Smooth muscle cell (in vitro differentiated cells): ENCODE measurements at regions not wholly inside any gene's neighbourhood (a gene's known extent, or its start where the extent isn't known, plus 50 kb on each side); places are given as distances from the start of the nearest gene placed in this dataset.

Experiments used
- DNase-seq: peaks from one replicate; lab custom pipeline; 2025; ENCODE audit not compliant: unreplicated experiment; lab: John Stamatoyannopoulos, UW
- H2AFZ ChIP-seq: fragments of 200-600 bp; sonication (generic); 2 replicates; pipeline ENCODE4 v1.6.0; 2016; ENCODE audit warnings: antibody characterized with exemption, low read depth, mild to moderate bottlenecking
- H3F3A ChIP-seq: fragments of 200-600 bp; sonication (generic); 2 replicates; pipeline ENCODE4 v1.6.0; 2017; ENCODE audit warnings: antibody characterized with exemption, low read depth
- H3K27ac ChIP-seq: fragments of 200-600 bp; sonication (generic); 2 replicates; pipeline ENCODE4 v1.5.1; 2016; ENCODE audit warnings: low read depth, mild to moderate bottlenecking
- H3K27me3 ChIP-seq: fragments of 200-600 bp; sonication (generic); 2 replicates; pipeline ENCODE4 v1.6.1; 2016; ENCODE audit warnings: low read depth, mild to moderate bottlenecking
- H3K36me3 ChIP-seq: fragments of 200-600 bp; sonication (generic); 2 replicates; pipeline ENCODE4 v1.5.1; 2016; ENCODE audit warnings: low read depth
- H3K4me1 ChIP-seq: fragments of 200-600 bp; sonication (generic); 2 replicates; pipeline ENCODE4 v1.5.1; 2016; ENCODE audit warnings: low read depth
- H3K4me2 ChIP-seq: fragments of 200-600 bp; sonication (generic); 2 replicates; pipeline ENCODE4 v1.6.0; 2016; ENCODE audit warnings: mild to moderate bottlenecking
- H3K4me3 ChIP-seq: fragments of 200-600 bp; sonication (generic); 2 replicates; pipeline ENCODE4 v1.5.1; 2016; ENCODE audit warnings: mild to moderate bottlenecking
- H3K79me2 ChIP-seq: fragments of 200-600 bp; sonication (generic); 2 replicates; pipeline ENCODE4 v1.6.0; 2016; ENCODE audit warnings: low read depth, mild to moderate bottlenecking
- H3K9ac ChIP-seq: fragments of 200-600 bp; sonication (generic); 2 replicates; pipeline ENCODE4 v1.6.0; 2016; ENCODE audit warnings: low read depth
- H3K9me3 ChIP-seq: fragments of 200-600 bp; sonication (generic); replicated peaks from 2 replicates; pipeline ENCODE4 v1.5.1; 2016; ENCODE audit warnings: low read depth
- H4K20me1 ChIP-seq: fragments of 200-600 bp; sonication (generic); 2 replicates; pipeline ENCODE4 v1.6.0; 2016; ENCODE audit warnings: low read depth
- CTCF ChIP-seq: fragments of 200-600 bp; sonication (generic); IDR thresholded peaks from 2 replicates; pipeline ENCODE4 v1.5.1; 2017; ENCODE audit warnings: borderline replicate concordance, mild to moderate bottlenecking, antibody characterized with exemption; ENCODE audit not compliant: insufficient read depth, poor library complexity, severe bottlenecking
- WGBS: methylation state at CpG from one replicate; pipeline ENCODE4 v1.1.7; 2016; ENCODE audit warnings: low lambda C conversion rate; 5-methylcytosine and 5-hydroxymethylcytosine counted together

GRCh38 chr6:10019851-10020250, 395.0 kb downstream of the TFAP2A start:
- no peaks in the 10 kb centered on the region for H3F3A ChIP-seq
- no peaks in the 10 kb centered on the region for H4K20me1 ChIP-seq
- H3K27me3 ChIP-seq: no peaks in the 10 kb centered on the region
- no peaks in the 10 kb centered on the region for H3K4me1 ChIP-seq
- 95% methylated on average over 3 of the region's 3 CpGs for WGBS
- no peak for TF ChIP-seq CTCF
- no peak overlapping the region for H2AFZ ChIP-seq
- DNase-seq: no peak
- no peaks in the 10 kb centered on the region for H3K36me3 ChIP-seq
- no peaks in the 10 kb centered on the region for H3K79me2 ChIP-seq
- no peak overlapping the region for H3K27ac ChIP-seq
- H3K9ac ChIP-seq: no peak overlapping the region
- H3K9me3 ChIP-seq: no peaks in the 10 kb centered on the region
- no peak overlapping the region for H3K4me3 ChIP-seq
- no peak overlapping the region for H3K4me2 ChIP-seq

- Histone ChIP-seq H3K79me2 (no peaks in the 10 kb centered on the region), H3K27me3 (no peaks in the 10 kb centered on the region), H3K4me1 (no peaks in the 10 kb centered on the region), H3K36me3 (no peaks in the 10 kb centered on the region), H4K20me1 (no peaks in the 10 kb centered on the region), H3K4me3 (no peak overlapping the region), H3F3A (no peaks in the 10 kb centered on the region), H2AFZ (no peak overlapping the region), H3K27ac (no peak overlapping the region), H3K4me2 (no peak overlapping the region), H3K9me3 (no peaks in the 10 kb centered on the region), H3K9ac (no peak overlapping the region)
- TF ChIP-seq CTCF: no peak
- WGBS: 87% methylated on average over 5 of the region's 5 CpGs
- no peak for DNase-seq
Measured at GRCh38 chr6:10014557-10014956, 400.3 kb downstream of the TFAP2A start.

GRCh38 chr6:10000551-10000950, 414.3 kb downstream of the TFAP2A start:
- H3K4me3 ChIP-seq: no peak overlapping the region
- no peaks in the 10 kb centered on the region for H3K79me2 ChIP-seq
- no peaks in the 10 kb centered on the region for H3K36me3 ChIP-seq
- no peaks in the 10 kb centered on the region for H3K4me1 ChIP-seq
- H3K9me3 ChIP-seq: no peaks in the 10 kb centered on the region
- H4K20me1 ChIP-seq: no peaks in the 10 kb centered on the region
- no peak overlapping the region for H3K27ac ChIP-seq
- no peaks in the 10 kb centered on the region for H3K27me3 ChIP-seq
- H3F3A ChIP-seq: no peaks in the 10 kb centered on the region
- TF ChIP-seq CTCF: no peak
- WGBS: 77% methylated on average over 3 of the region's 3 CpGs
- H3K4me2 ChIP-seq: no peak overlapping the region
- no peak overlapping the region for H3K9ac ChIP-seq
- no peak for DNase-seq
- H2AFZ ChIP-seq: no peak overlapping the region

GRCh38 chr6:9999796-10000195, 415.1 kb downstream of the TFAP2A start:
- Histone ChIP-seq H3K9ac (no peak overlapping the region), H3K79me2 (no peaks in the 10 kb centered on the region), H4K20me1 (no peaks in the 10 kb centered on the region), H3K27ac (no peak overlapping the region), H3K27me3 (no peaks in the 10 kb centered on the region), H3K36me3 (no peaks in the 10 kb centered on the region), H3K4me3 (no peak overlapping the region), H3K9me3 (no peaks in the 10 kb centered on the region), H3F3A (no peaks in the 10 kb centered on the region), H3K4me1 (no peaks in the 10 kb centered on the region), H2AFZ (no peak overlapping the region), H3K4me2 (no peak overlapping the region)
- no peak for TF ChIP-seq CTCF
- no peak for DNase-seq
- WGBS: 73% methylated on average over 3 of the region's 3 CpGs
